Activated T-helper 17 cell treated with anti-CD3 and anti-CD28 coated beads, Interleukin-2, amount 50 U/mL, for 72 hours (primary cell): ENCODE measurements at regions not wholly inside any gene's neighbourhood (a gene's known extent, or its start where the extent isn't known, plus 50 kb on each side); places are given as distances from the start of the nearest gene placed in this dataset.

ENCODE experiments used
- ATAC-seq: fragments of 150-1000 bp; cut with Tn5 transposase; replicated peaks from 2 replicates; pipeline ENCODE4 v1.10.0; 2021; ENCODE audit warnings: mild to moderate bottlenecking, moderate library complexity
- H3K27ac Mint-ChIP-seq: one replicate; pipeline ENCODE4 v1.8.0; 2022; ENCODE audit warnings: mixed read lengths
- H3K27me3 Mint-ChIP-seq: one replicate; pipeline ENCODE4 v1.8.0; 2022; ENCODE audit warnings: mixed read lengths
- H3K36me3 Mint-ChIP-seq: one replicate; pipeline ENCODE4 v1.8.0; 2022; ENCODE audit warnings: low read depth, mild to moderate bottlenecking, mixed read lengths
- H3K4me1 Mint-ChIP-seq: one replicate; pipeline ENCODE4 v1.8.0; 2022; ENCODE audit warnings: mixed read lengths
- H3K4me3 Mint-ChIP-seq: one replicate; pipeline ENCODE4 v1.8.0; 2022; ENCODE audit warnings: mild to moderate bottlenecking, mixed read lengths
- H3K9me3 Mint-ChIP-seq: one replicate; pipeline ENCODE4 v1.8.0; 2022; ENCODE audit warnings: mixed read lengths

- Mint-ChIP-seq H3K9me3 (peaks cover 9% of the 10 kb centered on the region), H3K27me3 (peaks cover 3% of the 10 kb centered on the region), H3K4me1 (no peaks in the 10 kb centered on the region), H3K4me3 (no peak overlapping the region), H3K36me3 (no peaks in the 10 kb centered on the region), H3K27ac (no peak overlapping the region)
- no peak for ATAC-seq
Measured at GRCh38 chr3:181952929-181953328, 241.2 kb downstream of the SOX2 start.

- ATAC-seq = no peak
Measured at GRCh38 chr3:181955566-181955965, 243.8 kb downstream of the SOX2 start.

DNA sequence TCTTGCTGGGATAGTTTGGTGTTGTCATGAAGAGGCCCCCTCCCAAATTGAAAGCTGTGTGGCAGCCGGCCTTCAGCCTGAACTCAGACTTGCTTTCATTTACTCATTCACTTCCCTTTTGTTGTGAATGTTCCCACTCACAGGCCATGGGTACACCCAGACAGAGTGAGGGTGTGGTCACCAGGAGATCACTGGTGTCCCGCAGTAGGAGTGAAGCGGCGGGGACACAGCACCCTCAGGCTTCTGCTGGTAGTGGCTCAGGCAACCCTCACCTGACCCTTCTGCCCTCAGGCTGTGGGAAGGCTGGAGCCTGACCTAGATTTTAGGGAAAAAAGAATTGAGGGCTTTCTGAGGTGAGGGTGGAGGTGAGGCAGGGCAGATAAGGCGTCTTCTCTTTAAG lies 244.4 kb downstream of the SOX2 start:
- Mint-ChIP-seq H3K36me3 (no peaks in the 10 kb centered on the region), H3K4me1 (no peaks in the 10 kb centered on the region), H3K4me3 (no peak overlapping the region), H3K27me3 (no peaks in the 10 kb centered on the region), H3K9me3 (peaks cover 9% of the 10 kb centered on the region), H3K27ac (no peak overlapping the region)
- ATAC-seq = no peak

More at GRCh38 chr3:181955566-181955965, 243.8 kb downstream of the SOX2 start:
- H3K27ac Mint-ChIP-seq = no peak overlapping the region
- H3K27me3 Mint-ChIP-seq = peaks cover under 1% of the 10 kb centered on the region
- no peaks in the 10 kb centered on the region for H3K36me3 Mint-ChIP-seq
- H3K4me3 Mint-ChIP-seq = no peak overlapping the region
- no peaks in the 10 kb centered on the region for H3K4me1 Mint-ChIP-seq
- peaks cover 9% of the 10 kb centered on the region for H3K9me3 Mint-ChIP-seq

GRCh38 chr3:181966393-181966792 lies 254.7 kb downstream of the SOX2 start:
- no peaks in the 10 kb centered on the region for H3K27me3 Mint-ChIP-seq
- no peak overlapping the region for H3K27ac Mint-ChIP-seq
- no peak for ATAC-seq
- no peaks in the 10 kb centered on the region for H3K4me1 Mint-ChIP-seq
- peaks cover 4% of the 10 kb centered on the region for H3K9me3 Mint-ChIP-seq
- H3K36me3 Mint-ChIP-seq = no peaks in the 10 kb centered on the region
- H3K4me3 Mint-ChIP-seq = no peak overlapping the region

- peaks cover 4% of the 10 kb centered on the region for H3K9me3 Mint-ChIP-seq
- no peaks in the 10 kb centered on the region for H3K4me1 Mint-ChIP-seq
- no peaks in the 10 kb centered on the region for H3K27me3 Mint-ChIP-seq
- H3K36me3 Mint-ChIP-seq = no peaks in the 10 kb centered on the region
- no peak overlapping the region for H3K4me3 Mint-ChIP-seq
- no peak overlapping the region for H3K27ac Mint-ChIP-seq
- ATAC-seq = no peak
Measured at GRCh38 chr3:181969925-181970324, 258.2 kb downstream of the SOX2 start.

- Mint-ChIP-seq H3K27me3 (peaks cover 6% of the 10 kb centered on the region), H3K4me3 (no peak overlapping the region), H3K36me3 (no peaks in the 10 kb centered on the region), H3K4me1 (no peaks in the 10 kb centered on the region), H3K9me3 (peaks cover 11% of the 10 kb centered on the region), H3K27ac (no peak overlapping the region)
- no peak for ATAC-seq
Measured at GRCh38 chr3:181971424-181971823, 259.7 kb downstream of the SOX2 start.

DNA sequence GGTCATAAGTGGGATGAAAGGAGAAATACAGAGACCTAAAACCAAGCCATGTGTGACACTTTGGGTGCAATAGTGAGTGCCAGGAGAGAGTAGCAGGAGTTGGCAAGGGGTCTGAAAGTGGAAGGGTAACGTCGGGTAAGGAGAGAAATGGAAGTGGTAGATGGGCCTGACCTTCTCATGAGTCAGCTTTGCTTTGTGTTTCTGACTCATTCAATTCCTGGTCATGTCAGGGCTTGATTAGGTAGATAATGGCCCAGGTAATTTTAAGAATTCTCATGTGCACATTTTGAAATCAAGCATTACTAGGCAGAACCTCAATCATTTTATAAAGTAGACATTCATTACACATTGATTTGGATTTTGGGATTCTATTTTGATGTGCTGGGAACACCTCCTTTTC lies 262.5 kb downstream of the SOX2 start:
- ATAC-seq = no peak
- peaks cover 6% of the 10 kb centered on the region for H3K27me3 Mint-ChIP-seq
- no peak overlapping the region for H3K4me3 Mint-ChIP-seq
- peaks cover 11% of the 10 kb centered on the region for H3K9me3 Mint-ChIP-seq
- H3K4me1 Mint-ChIP-seq = no peaks in the 10 kb centered on the region
- H3K27ac Mint-ChIP-seq = no peak overlapping the region
- H3K36me3 Mint-ChIP-seq = no peaks in the 10 kb centered on the region

GRCh38 chr3:181976526-181976925 lies 264.8 kb downstream of the SOX2 start:
- no peak for ATAC-seq
- peaks cover 11% of the 10 kb centered on the region for H3K9me3 Mint-ChIP-seq
- no peak overlapping the region for H3K4me3 Mint-ChIP-seq
- no peaks in the 10 kb centered on the region for H3K36me3 Mint-ChIP-seq
- H3K27me3 Mint-ChIP-seq = peaks cover 6% of the 10 kb centered on the region
- H3K27ac Mint-ChIP-seq = no peak overlapping the region
- H3K4me1 Mint-ChIP-seq = no peaks in the 10 kb centered on the region

GRCh38 chr3:181985386-181985785 lies 273.7 kb downstream of the SOX2 start:
- no peaks in the 10 kb centered on the region for H3K27me3 Mint-ChIP-seq
- no peaks in the 10 kb centered on the region for H3K36me3 Mint-ChIP-seq
- H3K4me3 Mint-ChIP-seq = no peak overlapping the region
- H3K4me1 Mint-ChIP-seq = no peaks in the 10 kb centered on the region
- ATAC-seq = no peak
- H3K27ac Mint-ChIP-seq = no peak overlapping the region
- H3K9me3 Mint-ChIP-seq = peaks cover 7% of the 10 kb centered on the region

GRCh38 chr3:181987736-181988135 lies 276.0 kb downstream of the SOX2 start:
- H3K27ac Mint-ChIP-seq = no peak overlapping the region
- H3K36me3 Mint-ChIP-seq = no peaks in the 10 kb centered on the region
- no peaks in the 10 kb centered on the region for H3K27me3 Mint-ChIP-seq
- no peak for ATAC-seq
- no peak overlapping the region for H3K4me3 Mint-ChIP-seq
- H3K9me3 Mint-ChIP-seq = peaks cover 3% of the 10 kb centered on the region
- H3K4me1 Mint-ChIP-seq = no peaks in the 10 kb centered on the region

- Mint-ChIP-seq H3K27me3 (no peaks in the 10 kb centered on the region), H3K9me3 (peaks cover 5% of the 10 kb centered on the region), H3K4me1 (no peaks in the 10 kb centered on the region), H3K4me3 (no peak overlapping the region), H3K27ac (no peak overlapping the region), H3K36me3 (no peaks in the 10 kb centered on the region)
- ATAC-seq = no peak
Measured at GRCh38 chr3:181998828-181999227, 287.1 kb downstream of the SOX2 start.

DNA sequence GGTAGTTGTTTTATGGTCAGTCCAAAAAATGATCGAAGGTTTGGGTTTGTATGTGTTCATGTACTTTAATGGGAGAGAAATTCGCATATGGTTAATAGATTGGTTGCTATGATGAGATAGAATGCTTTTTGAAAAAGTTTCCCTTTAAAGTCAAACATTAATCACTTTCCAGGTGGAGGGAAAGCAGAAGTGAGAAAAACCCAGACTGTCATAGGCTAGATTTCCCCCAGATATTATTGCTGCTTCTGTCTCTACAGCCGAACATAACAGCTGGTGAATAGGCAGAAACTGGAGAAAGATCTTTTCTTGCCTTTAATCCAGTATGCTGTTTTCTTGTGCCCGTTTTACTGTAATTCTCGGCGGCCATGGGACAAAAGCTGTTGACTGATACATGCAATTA lies 287.6 kb downstream of the SOX2 start:
- ATAC-seq = no peak
- H3K4me3 Mint-ChIP-seq = no peak overlapping the region
- H3K4me1 Mint-ChIP-seq = no peaks in the 10 kb centered on the region
- H3K36me3 Mint-ChIP-seq = no peaks in the 10 kb centered on the region
- no peak overlapping the region for H3K27ac Mint-ChIP-seq
- H3K9me3 Mint-ChIP-seq = peaks cover 5% of the 10 kb centered on the region
- H3K27me3 Mint-ChIP-seq = no peaks in the 10 kb centered on the region

DNA sequence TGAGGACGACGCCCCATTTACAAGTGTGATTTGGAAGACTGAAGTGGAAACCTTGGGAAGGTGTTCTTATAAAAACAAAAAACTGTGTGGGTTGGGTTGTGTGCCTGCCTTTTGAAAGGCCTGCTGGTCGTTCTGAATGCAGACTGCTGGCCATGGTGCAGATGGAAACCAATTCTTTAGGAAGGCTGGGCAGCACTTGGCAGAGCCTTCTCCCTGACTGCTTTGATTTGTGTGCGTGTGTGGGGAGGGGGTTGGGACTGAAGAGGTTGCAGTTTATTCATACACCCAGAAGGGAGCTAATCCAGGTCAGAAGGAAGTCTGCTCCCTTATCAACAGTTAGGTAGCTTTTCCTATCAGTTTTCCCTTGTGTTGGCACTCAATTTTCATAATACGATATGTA lies 288.7 kb downstream of the SOX2 start:
- Mint-ChIP-seq H3K4me1 (no peaks in the 10 kb centered on the region), H3K4me3 (no peak overlapping the region)
- no peak for ATAC-seq

GRCh38 chr3:182005219-182005618 lies 293.5 kb downstream of the SOX2 start:
- ATAC-seq = no peak
- Mint-ChIP-seq H3K4me3 (no peak overlapping the region), H3K27ac (no peak overlapping the region), H3K4me1 (no peaks in the 10 kb centered on the region), H3K27me3 (no peaks in the 10 kb centered on the region), H3K36me3 (no peaks in the 10 kb centered on the region), H3K9me3 (peaks cover 8% of the 10 kb centered on the region)

More for the DNA sequence above, 288.7 kb downstream of the SOX2 start:
- Mint-ChIP-seq H3K9me3 (peaks cover 5% of the 10 kb centered on the region), H3K36me3 (no peaks in the 10 kb centered on the region), H3K27ac (no peak overlapping the region), H3K27me3 (no peaks in the 10 kb centered on the region)

DNA sequence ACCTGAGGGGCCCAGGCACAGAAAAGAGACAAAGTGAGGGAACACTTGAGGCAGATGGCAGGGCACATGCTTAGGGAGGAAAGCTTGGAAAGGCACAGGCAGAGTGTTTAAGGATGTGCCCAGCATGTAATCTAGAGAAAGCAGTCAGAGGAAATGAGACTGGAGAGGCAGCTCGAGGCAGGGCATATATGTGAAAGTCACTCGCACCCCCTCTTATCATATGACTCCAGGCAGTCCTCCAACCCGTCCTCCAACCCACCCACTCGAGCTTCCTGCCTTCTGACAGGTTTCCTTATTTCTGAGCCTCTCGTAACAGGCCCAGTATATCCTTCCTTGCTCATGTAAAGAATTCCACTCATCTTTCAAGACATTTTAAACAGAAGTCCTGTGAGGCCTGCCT lies 294.0 kb downstream of the SOX2 start:
- no peak for ATAC-seq
- Mint-ChIP-seq H3K9me3 (peaks cover 8% of the 10 kb centered on the region), H3K27ac (no peak overlapping the region), H3K4me3 (no peak overlapping the region), H3K4me1 (no peaks in the 10 kb centered on the region), H3K27me3 (no peaks in the 10 kb centered on the region), H3K36me3 (no peaks in the 10 kb centered on the region)

DNA sequence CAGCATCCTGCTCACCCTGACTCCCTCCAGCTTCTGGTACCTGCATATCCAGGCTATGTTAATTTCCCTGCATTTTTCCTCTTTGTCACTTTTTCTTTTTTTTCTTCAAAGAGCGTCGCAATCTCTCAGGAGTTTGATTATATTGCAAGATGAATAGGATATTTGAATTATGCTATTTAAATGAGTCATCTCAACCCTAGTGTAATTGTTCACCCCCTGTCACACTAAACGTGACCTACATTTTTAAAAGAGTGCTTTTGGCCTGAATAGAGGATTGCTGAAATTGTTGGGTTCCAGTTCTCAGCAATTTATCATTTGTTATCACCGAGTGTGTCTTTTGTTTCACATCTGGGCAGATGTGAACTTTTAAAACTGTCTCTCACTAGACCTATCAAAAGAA lies 294.7 kb downstream of the SOX2 start:
- Mint-ChIP-seq H3K9me3 (peaks cover 13% of the 10 kb centered on the region), H3K4me1 (no peaks in the 10 kb centered on the region), H3K4me3 (no peak overlapping the region), H3K36me3 (no peaks in the 10 kb centered on the region), H3K27me3 (no peaks in the 10 kb centered on the region), H3K27ac (no peak overlapping the region)
- ATAC-seq = no peak
